GM18907 (cell line): ENCODE measurements at regions not wholly inside any gene's neighbourhood (a gene's known extent, or its start where the extent isn't known, plus 50 kb on each side); places are given as distances from the start of the nearest gene placed in this dataset.
"Not testable (repeated sequence)": the region's sequence is repeated elsewhere in the genome, so short reads cannot be mapped to it uniquely, and the experiment has no call there.

Experiments
- ATAC-seq: cut with Tn5 transposase; IDR thresholded peaks from one replicate; pipeline ENCODE4 v1.9.1; 2021; ENCODE audit warnings: mild to moderate bottlenecking, moderate library complexity; ENCODE audit not compliant: unreplicated experiment

DNA sequence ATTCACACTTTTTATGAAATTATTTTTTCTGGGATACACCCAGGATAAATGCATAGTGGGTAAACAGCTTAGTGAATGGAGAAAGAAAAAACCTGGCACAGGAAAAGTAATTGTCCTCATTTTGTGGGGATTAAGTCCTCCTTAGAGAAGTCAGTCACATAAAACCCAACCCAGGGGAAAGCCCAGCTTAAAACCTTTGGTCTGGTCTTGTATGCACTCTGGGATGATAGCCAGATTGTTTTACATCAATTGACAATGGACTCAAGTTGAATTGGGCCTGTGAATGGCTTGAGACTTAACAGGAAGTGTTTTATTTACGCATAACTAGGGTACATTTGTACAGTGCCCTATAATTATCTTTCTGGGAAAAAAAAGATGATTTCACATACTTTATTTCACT, 561.3 kb upstream of the GRIA3 start:
- ATAC-seq: no peak

DNA sequence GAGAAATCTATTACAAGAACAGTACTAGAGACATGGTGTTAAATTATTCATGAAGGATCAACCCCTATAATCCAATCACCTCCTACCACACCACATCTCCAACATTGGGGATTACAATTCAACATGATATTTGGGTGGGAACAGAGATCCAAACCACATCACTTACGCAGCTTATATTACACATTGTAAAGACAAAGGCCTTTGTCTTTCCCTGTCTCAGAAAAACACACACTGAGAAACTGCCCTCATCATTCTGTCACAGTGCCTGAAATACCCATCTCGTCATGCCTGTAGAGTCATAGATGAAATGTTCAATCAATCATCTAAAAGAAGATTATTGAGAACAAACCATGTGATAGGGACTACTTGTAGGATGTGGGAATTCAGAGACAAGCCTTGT, 558.8 kb upstream of the GRIA3 start:
- ATAC-seq: no peak

GRCh38 chrX:122625821-122626220, 558.3 kb upstream of the GRIA3 start:
- no peak for ATAC-seq

- ATAC-seq: no peak
These were observed 557.2 kb upstream of the GRIA3 start for GRCh38 chrX:122626871-122627270.

DNA sequence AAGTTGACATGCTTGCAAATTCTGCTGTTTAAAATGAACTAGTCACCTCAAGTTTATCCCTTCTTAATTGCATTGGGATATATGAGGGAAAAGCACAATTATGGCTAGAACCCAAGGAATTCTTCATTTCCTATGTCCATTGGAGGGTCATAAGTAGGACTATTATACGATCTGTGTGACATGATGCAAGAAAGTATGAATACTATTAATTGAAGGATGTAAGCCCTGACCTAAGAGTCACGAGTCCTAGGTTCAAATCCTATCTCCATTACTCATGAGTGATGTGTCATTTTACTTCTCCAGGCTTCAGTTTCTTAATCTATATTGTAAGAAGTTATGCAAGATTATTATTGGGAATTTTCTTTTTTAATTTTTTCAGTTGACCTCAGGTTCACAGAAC, 542.9 kb upstream of the GRIA3 start:
- ATAC-seq: no peak

DNA sequence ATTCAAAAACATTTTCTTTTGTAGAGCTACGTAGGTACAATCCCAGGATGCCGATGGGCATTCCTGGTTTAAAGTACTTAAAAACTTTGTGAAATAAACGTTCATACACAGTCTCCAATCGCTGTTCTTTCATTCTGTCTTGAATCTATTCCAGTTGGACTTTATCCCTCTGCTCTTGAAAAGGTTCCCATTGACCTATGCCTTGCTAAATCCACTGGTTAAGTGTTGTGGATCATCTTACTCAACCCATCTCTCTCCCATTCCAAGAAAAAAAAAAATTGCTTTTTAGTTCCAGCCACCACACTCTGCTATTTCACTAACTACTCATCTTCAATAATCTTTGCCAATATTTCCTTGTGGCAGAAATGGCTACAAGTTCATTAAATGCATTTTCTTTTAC, 542.3 kb upstream of the GRIA3 start:
- ATAC-seq: no peak

DNA sequence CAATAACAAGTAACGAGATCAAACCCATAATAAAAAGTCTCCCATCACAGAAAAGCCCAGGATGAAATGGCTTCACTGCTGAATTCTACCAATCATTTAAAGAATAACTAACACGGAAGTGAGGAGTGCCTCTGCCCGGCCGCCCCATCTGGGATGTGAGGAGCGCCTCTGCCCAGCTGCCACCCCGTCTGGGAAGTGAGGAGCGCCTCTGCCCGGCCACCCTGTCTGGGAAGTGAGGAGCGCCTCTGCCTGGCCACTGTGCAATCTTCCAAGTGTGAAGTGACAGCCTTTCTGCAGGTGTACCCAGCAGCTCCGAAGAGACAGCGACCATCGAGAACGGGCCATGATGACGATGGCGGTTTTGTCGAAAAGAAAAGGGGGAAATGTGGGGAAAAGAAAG, 528.8 kb upstream of the GRIA3 start:
- ATAC-seq: not testable (repeated sequence)

DNA sequence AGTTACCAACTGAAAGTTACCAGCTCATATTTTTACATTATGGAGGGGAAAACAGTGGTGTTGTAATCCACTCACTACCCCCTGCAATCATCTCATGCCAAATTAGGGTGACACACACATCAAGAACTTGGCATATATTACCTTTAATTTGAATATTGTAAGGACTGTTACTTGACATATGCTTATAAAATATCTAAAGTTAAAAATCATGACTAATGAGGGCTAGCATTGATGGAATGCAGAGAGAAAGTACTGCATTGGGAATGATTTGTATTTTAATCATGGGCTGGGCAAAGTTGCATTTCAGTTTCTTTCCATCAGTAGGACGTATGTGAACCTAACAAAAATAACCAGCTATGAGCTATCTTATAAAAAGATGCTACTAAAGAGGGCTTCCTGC, 517.5 kb upstream of the GRIA3 start:
- ATAC-seq: no peak

DNA sequence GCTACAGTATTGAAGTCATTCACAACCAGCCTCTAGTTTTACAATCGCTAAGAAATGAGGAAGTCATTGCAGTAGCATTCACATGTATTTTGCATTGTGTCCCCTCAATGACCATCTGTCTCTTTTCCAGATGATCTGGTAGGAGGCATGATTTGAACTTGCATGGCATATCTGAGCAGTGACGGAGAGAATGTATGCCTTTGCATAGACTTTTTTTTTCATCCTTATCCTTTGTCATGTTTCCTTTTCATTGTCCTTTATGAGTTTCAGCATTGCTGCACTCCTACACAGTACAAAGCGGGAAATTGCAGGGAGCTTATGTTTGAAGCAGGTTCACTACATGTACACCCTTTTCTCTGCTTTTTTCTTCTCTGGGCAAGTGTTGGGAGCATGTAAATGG, 516.4 kb upstream of the GRIA3 start:
- ATAC-seq: no peak

DNA sequence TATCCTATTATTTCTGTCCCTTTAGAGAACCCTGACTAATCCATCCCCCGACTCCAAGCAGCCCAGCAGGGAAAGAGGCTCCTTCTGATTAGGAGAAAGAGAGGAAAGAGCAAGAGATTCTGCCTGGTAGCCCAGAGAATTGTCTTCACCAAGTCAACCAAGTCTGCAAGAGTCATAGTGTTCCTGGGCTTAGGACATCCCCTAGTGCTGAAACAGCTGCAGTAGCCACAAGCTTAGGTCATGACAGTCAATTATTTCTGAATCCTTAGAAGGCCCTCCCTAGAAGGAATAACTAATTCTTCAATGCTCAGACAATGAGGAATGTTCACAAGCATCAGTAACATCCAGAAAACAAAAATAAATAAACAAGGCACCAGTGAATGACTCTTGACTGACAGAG, 480.3 kb upstream of the GRIA3 start:
- ATAC-seq: no peak

DNA sequence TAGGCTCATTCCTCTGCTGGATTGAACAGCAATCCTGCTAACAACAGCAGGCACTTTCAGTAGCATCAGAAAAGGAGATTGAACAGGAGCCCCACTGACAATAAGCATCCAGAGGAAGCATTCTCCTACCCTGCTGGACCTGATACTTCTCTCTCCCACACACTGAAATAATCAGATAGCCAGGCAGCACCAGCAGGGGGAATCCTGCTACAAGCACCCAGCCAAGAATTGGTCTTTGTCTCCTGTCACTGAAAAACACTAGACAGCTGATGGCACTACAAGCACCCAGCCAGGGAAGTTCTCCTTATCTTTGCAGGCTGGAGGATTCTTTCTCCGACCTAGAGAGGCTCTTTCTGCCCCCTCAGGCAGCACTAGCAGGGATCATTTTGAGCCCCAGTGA, 444.3 kb upstream of the GRIA3 start:
- no peak for ATAC-seq

- no peak for ATAC-seq
These were observed 413.5 kb upstream of the GRIA3 start for GRCh38 chrX:122770581-122770980.

- ATAC-seq: no peak
These were observed 412.1 kb upstream of the GRIA3 start for GRCh38 chrX:122771933-122772332.

DNA sequence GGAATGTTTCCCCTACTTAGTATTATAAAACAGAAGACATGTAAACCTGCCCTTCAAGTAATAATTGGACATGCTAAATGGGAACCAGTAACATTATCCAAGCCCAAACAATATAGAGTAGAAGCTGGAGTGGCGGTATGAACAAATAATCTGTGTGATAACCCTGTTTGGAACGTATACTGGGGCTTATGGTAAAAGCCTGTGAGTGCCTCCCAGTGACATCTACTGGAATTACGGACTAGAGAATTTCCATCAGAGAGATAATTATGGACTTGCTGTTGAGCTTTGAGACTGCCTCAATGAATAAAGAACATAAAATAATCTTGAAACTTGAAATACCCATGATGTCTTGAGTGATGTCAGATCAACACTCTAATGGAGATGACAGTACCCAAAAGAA, 406.3 kb upstream of the GRIA3 start:
- ATAC-seq: no peak

DNA sequence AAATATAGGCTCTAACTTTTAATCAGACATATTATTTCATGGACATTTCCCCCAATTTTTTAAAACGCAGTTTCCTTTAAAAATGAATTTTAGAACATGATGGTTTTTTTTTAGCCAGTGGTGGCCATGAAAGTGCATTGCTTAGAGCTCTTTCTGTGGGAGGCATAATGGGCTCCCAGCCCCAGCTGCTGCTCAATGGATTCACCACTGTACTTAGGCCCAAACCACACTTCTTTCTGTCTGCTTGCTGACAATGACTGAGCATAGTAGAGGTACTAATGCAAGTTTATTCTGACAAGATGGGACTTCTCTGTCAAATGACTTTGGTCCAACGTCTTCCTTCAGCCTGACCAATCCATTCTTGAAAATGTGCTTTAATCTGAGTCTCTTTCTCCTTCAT, 400.2 kb upstream of the GRIA3 start:
- no peak for ATAC-seq

GRCh38 chrX:122787231-122787630, 396.8 kb upstream of the GRIA3 start:
- no peak for ATAC-seq

- ATAC-seq: no peak
These were observed 395.9 kb upstream of the GRIA3 start for GRCh38 chrX:122788216-122788615.

- no peak for ATAC-seq
These were observed 393.5 kb upstream of the GRIA3 start for GRCh38 chrX:122790376-122791095.

DNA sequence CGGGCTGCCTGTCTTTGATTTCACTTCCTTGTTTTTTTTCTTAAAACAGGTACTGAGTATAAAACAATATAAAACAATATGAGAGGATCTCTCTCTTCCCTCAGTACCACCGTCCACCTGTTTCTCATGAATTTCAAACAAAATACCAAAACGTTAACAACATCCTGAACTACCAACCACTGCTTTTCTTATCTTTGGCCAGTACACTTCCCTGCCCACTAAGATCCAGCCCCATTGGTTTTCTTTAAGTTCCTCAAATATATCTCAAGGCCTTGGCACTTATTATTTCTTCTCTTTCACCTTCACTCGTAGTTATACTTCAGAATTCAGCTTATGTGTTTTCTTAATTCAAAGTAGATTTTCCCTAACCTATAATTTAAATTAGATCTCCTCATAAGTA, 370.2 kb upstream of the GRIA3 start:
- no peak for ATAC-seq

DNA sequence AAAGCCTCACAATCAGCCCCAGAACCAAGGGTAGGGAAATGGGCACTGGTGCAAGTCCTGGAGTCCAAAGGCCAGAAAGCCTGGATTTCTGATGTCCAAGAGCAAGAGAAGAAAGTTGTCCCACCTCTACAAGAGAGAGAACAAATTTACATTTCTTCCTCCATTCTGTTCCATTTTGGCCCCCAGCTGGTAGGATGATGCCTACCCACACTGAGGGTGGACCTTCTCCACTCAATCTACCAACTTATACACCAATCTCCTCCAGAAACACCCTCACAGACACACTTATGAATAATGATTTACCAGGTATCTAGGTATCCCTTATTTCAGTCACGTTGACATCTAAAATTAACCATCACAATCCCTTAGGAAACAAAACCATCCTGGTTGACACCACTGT, 367.8 kb upstream of the GRIA3 start:
- no peak for ATAC-seq

- no peak for ATAC-seq
These were observed 366.6 kb upstream of the GRIA3 start for GRCh38 chrX:122817321-122817955.

DNA sequence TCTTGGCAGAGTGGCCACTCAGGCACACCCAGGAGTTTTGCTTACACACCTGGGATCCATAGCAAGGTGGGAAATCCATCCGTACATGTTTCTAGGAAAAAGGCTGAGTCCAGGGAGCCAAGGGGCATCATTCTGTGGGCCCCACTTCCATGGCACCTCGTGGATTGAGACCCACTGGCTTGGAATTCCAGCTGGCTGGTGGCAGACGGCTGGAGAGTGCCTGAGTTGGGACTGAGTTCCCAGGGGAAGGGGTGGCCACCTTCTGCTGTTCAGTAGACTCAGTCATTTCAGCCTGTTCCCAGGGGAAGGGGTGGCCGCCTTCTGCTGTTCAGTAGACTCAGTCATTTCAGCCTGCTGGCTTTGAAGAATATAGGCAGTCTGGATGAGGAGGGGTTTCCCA, 366.0 kb upstream of the GRIA3 start:
- no peak for ATAC-seq

- ATAC-seq: no peak
These were observed 350.8 kb upstream of the GRIA3 start for GRCh38 chrX:122833230-122833629.
